Parathyroid adenoma (tissue), 2 donors: ENCODE measurements at regions not wholly inside any gene's neighbourhood (a gene's known extent, or its start where the extent isn't known, plus 50 kb on each side); places are given as distances from the start of the nearest gene placed in this dataset.
"Not testable (repeated sequence)": the region's sequence is repeated elsewhere in the genome, so short reads cannot be mapped to it uniquely, and the experiment has no call there.

ENCODE experiments used
- H2AFZ ChIP-seq: fragments of 300-600 bp; sonication (generic); one replicate; pipeline ENCODE4 v1.7.0; 2017; ENCODE audit warnings: antibody characterized with exemption, mild to moderate bottlenecking
- H3K27ac ChIP-seq: fragments of 300-600 bp; sonication (generic); one replicate; pipeline ENCODE4 v1.7.0; 2017
- H3K27me3 ChIP-seq: fragments of 300-600 bp; sonication (generic); one replicate; pipeline ENCODE4 v1.7.0; 2017; ENCODE audit warnings: low read length; ENCODE audit not compliant: control insufficient read depth, insufficient read depth
- H3K36me3 ChIP-seq: fragments of 300-600 bp; sonication (generic); one replicate; pipeline ENCODE4 v1.7.0; 2017; ENCODE audit warnings: low read length; ENCODE audit not compliant: control insufficient read depth, insufficient read depth
- H3K4me1 ChIP-seq: fragments of 300-600 bp; sonication (generic); one replicate; pipeline ENCODE4 v1.7.0; 2017; ENCODE audit warnings: control low read depth
- H3K4me2 ChIP-seq: fragments of 300-600 bp; sonication (generic); one replicate; pipeline ENCODE4 v1.7.0; 2017; ENCODE audit warnings: low read length
- H3K4me3 ChIP-seq: fragments of 300-600 bp; sonication (generic); one replicate; pipeline ENCODE4 v1.7.0; 2017; ENCODE audit warnings: low read depth, low read length
- H3K79me2 ChIP-seq: fragments of 300-600 bp; sonication (generic); one replicate; pipeline ENCODE4 v1.7.0; 2017; ENCODE audit warnings: control low read depth
- H3K9ac ChIP-seq: fragments of 300-600 bp; sonication (generic); one replicate; pipeline ENCODE4 v1.7.0; 2017; ENCODE audit warnings: mild to moderate bottlenecking
- H3K9me3 ChIP-seq: fragments of 300-600 bp; sonication (generic); one replicate; pipeline ENCODE4 v1.7.0; 2017; ENCODE audit warnings: low read length; ENCODE audit not compliant: control insufficient read depth
- CTCF ChIP-seq: fragments of 300-600 bp; sonication (generic); IDR thresholded peaks from one replicate; pipeline ENCODE4 v1.7.0; 2017; ENCODE audit warnings: antibody characterized with exemption, mild to moderate bottlenecking
- donor health status: primary hyperparathyroidism.

- TF ChIP-seq CTCF, result no peak
- no peak overlapping the region for H3K9ac ChIP-seq
Observed at GRCh38 chr1:208344202-208344857, 100.1 kb upstream of the PLXNA2 start.

GRCh38 chr1:208347191-208347590, 103.0 kb upstream of the PLXNA2 start:
- Histone ChIP-seq H3K36me3 (no peaks in the 10 kb centered on the region), H2AFZ (no peak overlapping the region), H3K27me3 (no peaks in the 10 kb centered on the region), H3K79me2 (no peaks in the 10 kb centered on the region), H3K4me1 (no peaks in the 10 kb centered on the region), H3K9ac (no peak overlapping the region), H3K27ac (no peak overlapping the region), H3K4me2 (no peak overlapping the region), H3K9me3 (no peaks in the 10 kb centered on the region), H3K4me3 (no peak overlapping the region)
- TF ChIP-seq CTCF, result no peak

More at GRCh38 chr1:208344202-208344857, 100.1 kb upstream of the PLXNA2 start:
- no peaks in the 10 kb centered on the region for H3K4me1 ChIP-seq
- no peaks in the 10 kb centered on the region for H3K79me2 ChIP-seq
- no peak overlapping the region for H3K4me3 ChIP-seq
- no peaks in the 10 kb centered on the region for H3K9me3 ChIP-seq
- H3K27me3 ChIP-seq, result no peaks in the 10 kb centered on the region
- H3K4me2 ChIP-seq, result no peak overlapping the region
- H3K36me3 ChIP-seq, result no peaks in the 10 kb centered on the region
- no peak overlapping the region for H2AFZ ChIP-seq
- no peak overlapping the region for H3K27ac ChIP-seq

- H3K36me3 ChIP-seq, result no peaks in the 10 kb centered on the region
- TF ChIP-seq CTCF, result no peak
- H3K4me1 ChIP-seq, result no peaks in the 10 kb centered on the region
- H3K27me3 ChIP-seq, result no peaks in the 10 kb centered on the region
- H3K27ac ChIP-seq, result no peak overlapping the region
- H3K79me2 ChIP-seq, result no peaks in the 10 kb centered on the region
- no peak overlapping the region for H3K4me2 ChIP-seq
- no peak overlapping the region for H3K9ac ChIP-seq
- H3K9me3 ChIP-seq, result no peaks in the 10 kb centered on the region
- no peak overlapping the region for H3K4me3 ChIP-seq
- H2AFZ ChIP-seq, result no peak overlapping the region
Observed at GRCh38 chr1:208349694-208350330, 105.6 kb upstream of the PLXNA2 start.

- H3K36me3 ChIP-seq, result no peaks in the 10 kb centered on the region
- H3K9ac ChIP-seq, result no peak overlapping the region
- no peaks in the 10 kb centered on the region for H3K9me3 ChIP-seq
- no peak overlapping the region for H3K4me3 ChIP-seq
- no peaks in the 10 kb centered on the region for H3K27me3 ChIP-seq
- no peak overlapping the region for H3K27ac ChIP-seq
- no peak overlapping the region for H2AFZ ChIP-seq
- no peak overlapping the region for H3K4me2 ChIP-seq
- no peak for TF ChIP-seq CTCF
- no peaks in the 10 kb centered on the region for H3K79me2 ChIP-seq
- no peaks in the 10 kb centered on the region for H3K4me1 ChIP-seq
Observed at GRCh38 chr1:208350815-208351214, 106.6 kb upstream of the PLXNA2 start.

DNA sequence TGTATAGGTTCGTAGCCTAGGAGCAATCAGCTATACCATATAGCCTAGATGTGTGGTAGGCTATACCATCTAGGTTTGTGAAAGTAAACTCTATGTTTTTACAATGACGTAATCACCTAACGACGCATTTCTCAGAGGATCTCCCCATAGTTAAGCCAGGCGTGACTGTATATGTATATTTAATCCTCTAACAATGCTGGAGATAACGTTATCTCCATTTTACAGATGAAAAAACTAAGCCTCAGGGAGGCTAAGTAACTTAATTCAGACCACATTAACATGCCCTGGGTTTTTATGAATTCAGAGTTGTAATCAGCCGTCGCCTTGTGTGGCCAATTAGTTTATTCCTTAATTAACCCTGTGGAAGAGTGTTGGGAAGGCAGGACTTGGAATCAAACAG, 107.7 kb upstream of the PLXNA2 start:
- Histone ChIP-seq H3K36me3 (no peaks in the 10 kb centered on the region), H3K9me3 (no peaks in the 10 kb centered on the region), H2AFZ (no peak overlapping the region), H3K27me3 (no peaks in the 10 kb centered on the region), H3K4me1 (no peaks in the 10 kb centered on the region), H3K27ac (no peak overlapping the region), H3K79me2 (no peaks in the 10 kb centered on the region), H3K4me3 (no peak overlapping the region), H3K4me2 (no peak overlapping the region), H3K9ac (no peak overlapping the region)
- no peak for TF ChIP-seq CTCF

- H3K27me3 ChIP-seq, H3K4me3 ChIP-seq, H3K9me3 ChIP-seq, H2AFZ ChIP-seq, H3K4me2 ChIP-seq, H3K27ac ChIP-seq, H3K79me2 ChIP-seq, H3K4me1 ChIP-seq, H3K36me3 ChIP-seq, H3K9ac ChIP-seq: not testable (repeated sequence)
Observed at GRCh38 chr1:208353797-208354196, 109.6 kb upstream of the PLXNA2 start.
